GM12878 (cell line): ENCODE measurements at regions not wholly inside any gene's neighbourhood (a gene's known extent, or its start where the extent isn't known, plus 50 kb on each side); places are given as distances from the start of the nearest gene placed in this dataset.

Source experiments
- ATAC-seq: fragments of 200-7000 bp; cut with Tn5 transposase; 3 replicates; pipeline ENCODE4 v1.9.1; 2020; ENCODE audit warnings: mild to moderate bottlenecking, moderate library complexity
- BruUV-seq: library from RNA; stranded (reverse); fragments of 400-500 nt; replicated peaks from 2 replicates; lab custom pipeline; 2021; lab: Mats Ljungman, UMichigan
- CTCF ChIA-PET: fragments of 300-600 bp; sonication (Branson Sonifier 250); formaldehyde crosslinking; extraction: SDS; loops from one replicate; lab custom pipeline; 2021; ENCODE audit warnings: inconsistent platforms; lab: Yijun Ruan, JAX
- POLR2A ChIA-PET: fragments of 350-600 bp; formaldehyde crosslinking; extraction: SDS; loops from one replicate; lab custom pipeline; 2021; ENCODE audit warnings: inconsistent platforms; lab: Charles Lee
- RAD21 ChIA-PET: fragments of 300-600 bp; sonication (Branson Sonifier 250); formaldehyde crosslinking; loops from one replicate; lab custom pipeline; 2023; ENCODE audit warnings: antibody characterized with exemption; ENCODE audit not compliant: unreplicated experiment; lab: Charles Lee
- SMC1A ChIA-PET: fragments of 300-600 bp; sonication (Branson Sonifier 250); formaldehyde crosslinking; loops from one replicate; lab custom pipeline; 2023; ENCODE audit not compliant: unreplicated experiment, uncharacterized antibody; lab: Charles Lee
- DNase-seq: peaks from one replicate; pipeline ENCODE4 v3.0.0-alpha.2; 2011; ENCODE audit warnings: low read depth, low spot score
- FAIRE-seq: peaks from 3 replicates; lab custom pipeline; 2011; peaks lifted over from hg19 to GRCh38; lab: Jason Lieb, UNC
- H2AFZ ChIP-seq: 2 replicates; pipeline ENCODE4 v1.6.0; 2011; ENCODE audit warnings: low read depth, low read length, control low read depth; ENCODE audit not compliant: control insufficient read depth
- H3K27ac ChIP-seq: 2 replicates; pipeline ENCODE4 v1.5.1; 2011; ENCODE audit warnings: control low read depth; ENCODE audit not compliant: control insufficient read depth, insufficient read depth
- H3K27me3 ChIP-seq, 2 experiments: replicated peaks in 1 of 2; 2 replicates each; pipeline versions ENCODE4 v1.6.0 to v1.6.1; 2011; ENCODE audit warnings: low read length in 1 of 2; ENCODE audit not compliant: control insufficient read depth in 2 of 2, insufficient read depth in 2 of 2
- H3K36me3 ChIP-seq, 2 experiments: 2 replicates each; pipeline ENCODE4 v1.5.1; 2011; ENCODE audit warnings: low read length in 1 of 2; ENCODE audit not compliant: control insufficient read depth in 2 of 2, insufficient read depth in 2 of 2
- H3K4me1 ChIP-seq: 2 replicates; pipeline ENCODE4 v1.6.1; 2011; ENCODE audit warnings: mild to moderate bottlenecking, low read length, moderate library complexity, mixed read lengths; ENCODE audit not compliant: control insufficient read depth, insufficient read depth
- H3K4me2 ChIP-seq: 2 replicates; pipeline ENCODE4 v1.6.0; 2011; ENCODE audit warnings: control low read depth; ENCODE audit not compliant: control insufficient read depth, insufficient read depth
- H3K4me3 ChIP-seq: fragments of 200-600 bp; sonication (generic); 2 replicates; pipeline ENCODE4 v1.5.1; 2016
- H3K79me2 ChIP-seq: 2 replicates; pipeline ENCODE4 v1.6.0; 2011; ENCODE audit warnings: low read length; ENCODE audit not compliant: control insufficient read depth, insufficient read depth
- H3K9ac ChIP-seq: 2 replicates; pipeline ENCODE4 v1.8.0; 2011; ENCODE audit warnings: low read length, control low read depth, mixed read lengths; ENCODE audit not compliant: control insufficient read depth, insufficient read depth
- H3K9me3 ChIP-seq: replicated peaks from 3 replicates; pipeline ENCODE4 v1.5.1; 2011; ENCODE audit warnings: mild to moderate bottlenecking, low read length; ENCODE audit not compliant: control insufficient read depth, insufficient read depth
- H4K20me1 ChIP-seq: 2 replicates; pipeline ENCODE4 v1.6.0; 2011; ENCODE audit not compliant: control insufficient read depth, insufficient read depth
- BHLHE40 ChIP-seq, 2 experiments: fragments of 450-650 bp in 1 of 2; IDR thresholded peaks; 2 replicates each; pipeline ENCODE4 v1.6.1; 2011 to 2017; ENCODE audit warnings: low read depth in 2 of 2, borderline replicate concordance in 1 of 2, improper control_type of control experiment in 1 of 2, low read length in 1 of 2, mild to moderate bottlenecking in 1 of 2
- CBX5 ChIP-seq: sonication (generic); IDR thresholded peaks from 2 replicates; pipeline ENCODE4 v1.6.1; 2016; ENCODE audit warnings: low read depth, moderate library complexity, mild to moderate bottlenecking, inconsistent platforms
- CREB1 ChIP-seq: IDR thresholded peaks from 2 replicates; pipeline ENCODE4 v1.6.1; 2012; ENCODE audit warnings: low read depth, mild to moderate bottlenecking, inconsistent platforms
- HCFC1 ChIP-seq: fragments of 150-350 bp; IDR thresholded peaks from 2 replicates; pipeline ENCODE4 v1.6.1; 2014; ENCODE audit warnings: low read length
- MXI1 ChIP-seq: fragments of 150-350 bp; IDR thresholded peaks from 2 replicates; pipeline ENCODE4 v1.6.1; 2011; ENCODE audit warnings: low read depth, mild to moderate bottlenecking, inconsistent platforms, low read length, improper control_type of control experiment
- NR2F1 ChIP-seq: fragments of 450-650 bp; conservative IDR thresholded peaks from 2 replicates; pipeline ENCODE4 v1.6.1; 2017; ENCODE audit warnings: mild to moderate bottlenecking
- SMC3 ChIP-seq: IDR thresholded peaks from 2 replicates; pipeline ENCODE4 v1.6.1; 2011; ENCODE audit warnings: low read length, improper control_type of control experiment, borderline replicate concordance
- SP1 ChIP-seq: IDR thresholded peaks from one replicate; pipeline ENCODE4 v1.6.1; 2011; ENCODE audit warnings: low read depth, low read length
- SREBF2 ChIP-seq: IDR thresholded peaks from 2 replicates; pipeline ENCODE4 v1.6.1; 2012; ENCODE audit warnings: mild to moderate bottlenecking, low read length
- SUZ12 ChIP-seq: fragments of 200-600 bp; sonication (generic); IDR thresholded peaks from one replicate; pipeline ENCODE4 v1.6.1; 2018; ENCODE audit warnings: antibody characterized with exemption, mild to moderate bottlenecking; ENCODE audit not compliant: unreplicated experiment
- WGBS: methylation state at CpG from one replicate; pipeline ENCODE4 v1.1.6; 2016; ENCODE audit warnings: low lambda C conversion rate; ENCODE audit not compliant: insufficient replicate concordance, insufficient coverage; ENCODE audit errors: missing lambda C conversion rate; 5-methylcytosine and 5-hydroxymethylcytosine counted together
- in situ Hi-C: fragments of 300-500 bp; cut with MboI; formaldehyde crosslinking; loops from 9 replicates; pipeline ENCODE4 v1.14.3; 2018; ENCODE audit warnings: mixed read lengths
- intact Hi-C: fragments of 100-400 bp; cut with micrococcal nuclease; formaldehyde crosslinking; loops from one replicate; pipeline ENCODE4 v1.14.2; 2022; ENCODE audit not compliant: unreplicated experiment
- TF ChIP-seq, protein P1 (sequence below): fragments of 450-650 bp; IDR thresholded peaks from 2 replicates; pipeline ENCODE4 v1.6.1; 2017; ENCODE audit warnings: mild to moderate bottlenecking
- TF ChIP-seq, protein P2 (sequence below): IDR thresholded peaks from 2 replicates; pipeline ENCODE4 v1.6.1; 2012; ENCODE audit warnings: low read depth, low read length, improper control_type of control experiment
- TF ChIP-seq, protein P3 (sequence below): IDR thresholded peaks from 2 replicates; pipeline ENCODE4 v1.6.1; 2011; ENCODE audit warnings: low read depth, low read length, improper control_type of control experiment, borderline replicate concordance
- TF ChIP-seq, protein P4 (sequence below): fragments of 450-650 bp; IDR thresholded peaks from 2 replicates; pipeline ENCODE4 v1.6.1; 2017; ENCODE audit warnings: borderline replicate concordance

DNA sequence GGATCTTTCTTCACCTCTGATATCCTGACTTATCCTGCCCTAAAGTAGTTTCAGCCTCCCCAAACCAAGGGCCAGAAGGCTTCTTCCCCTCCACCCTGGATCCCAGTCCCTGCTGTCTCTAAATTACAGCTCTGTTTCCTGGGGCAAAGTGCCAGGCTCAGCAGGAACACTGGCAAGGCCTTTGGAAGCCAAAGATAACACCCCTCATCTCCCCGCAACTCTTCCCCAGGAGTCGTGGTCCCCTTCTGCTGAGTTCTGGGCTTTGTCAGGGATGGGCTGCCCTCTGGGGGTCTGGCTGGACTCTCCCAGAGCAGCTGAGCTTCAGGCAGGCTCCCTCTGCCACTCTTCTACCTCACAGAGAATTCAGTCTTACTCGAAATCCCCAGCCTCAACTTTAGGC, 53.8 kb upstream of the AMPD3 start (continued):
- no peak for TF ChIP-seq SP1
- TF ChIP-seq MXI1, result no peak
- no peak for TF ChIP-seq HCFC1
- TF ChIP-seq, protein P1, sequence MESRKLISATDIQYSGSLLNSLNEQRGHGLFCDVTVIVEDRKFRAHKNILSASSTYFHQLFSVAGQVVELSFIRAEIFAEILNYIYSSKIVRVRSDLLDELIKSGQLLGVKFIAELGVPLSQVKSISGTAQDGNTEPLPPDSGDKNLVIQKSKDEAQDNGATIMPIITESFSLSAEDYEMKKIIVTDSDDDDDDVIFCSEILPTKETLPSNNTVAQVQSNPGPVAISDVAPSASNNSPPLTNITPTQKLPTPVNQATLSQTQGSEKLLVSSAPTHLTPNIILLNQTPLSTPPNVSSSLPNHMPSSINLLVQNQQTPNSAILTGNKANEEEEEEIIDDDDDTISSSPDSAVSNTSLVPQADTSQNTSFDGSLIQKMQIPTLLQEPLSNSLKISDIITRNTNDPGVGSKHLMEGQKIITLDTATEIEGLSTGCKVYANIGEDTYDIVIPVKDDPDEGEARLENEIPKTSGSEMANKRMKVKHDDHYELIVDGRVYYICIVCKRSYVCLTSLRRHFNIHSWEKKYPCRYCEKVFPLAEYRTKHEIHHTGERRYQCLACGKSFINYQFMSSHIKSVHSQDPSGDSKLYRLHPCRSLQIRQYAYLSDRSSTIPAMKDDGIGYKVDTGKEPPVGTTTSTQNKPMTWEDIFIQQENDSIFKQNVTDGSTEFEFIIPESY, result no peak

DNA sequence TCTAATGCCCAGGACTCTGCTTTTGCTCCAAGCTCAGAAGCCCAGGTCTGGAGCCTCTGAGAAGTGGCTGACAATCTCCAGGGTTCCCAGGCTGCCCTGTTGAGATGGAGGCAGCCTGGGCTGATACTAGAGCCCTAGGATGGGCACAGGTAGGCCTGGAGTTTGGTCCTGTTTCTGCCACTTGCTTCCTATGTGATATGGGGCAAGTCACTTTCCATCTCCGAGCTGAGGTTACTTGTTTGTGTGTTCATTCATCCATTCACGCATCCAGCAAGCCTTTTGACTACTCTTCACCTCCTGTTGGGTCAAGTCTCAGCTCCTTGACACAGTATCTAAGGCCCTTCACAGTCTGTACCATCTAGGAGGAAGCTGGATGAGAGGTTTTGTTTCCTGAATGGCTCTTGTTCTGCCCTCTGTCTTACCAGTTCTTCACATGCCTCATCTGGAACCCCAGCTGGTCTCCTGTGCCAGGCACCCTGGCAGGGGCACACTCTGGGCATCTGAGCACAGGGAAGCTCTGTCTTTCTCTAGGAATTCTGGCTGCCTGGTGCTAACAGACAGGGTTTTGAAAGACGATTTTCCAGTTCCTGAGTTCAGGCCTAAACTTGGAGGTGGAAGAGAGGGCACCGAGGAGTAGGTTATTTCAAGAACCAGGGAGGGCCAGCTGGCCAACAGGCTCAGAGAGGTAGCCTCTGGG, 53.2 kb upstream of the AMPD3 start:
- no peak for DNase-seq
- TF ChIP-seq CBX5 (no peak), SMC3 (no peak), SUZ12 (no peak), CREB1 (no peak), NR2F1 (no peak), SREBF2 (no peak), BHLHE40 (IDR thresholded peaks at IDR 0.05; ENCODE audit: borderline replicate concordance in 1 of 2, low read depth in 2 of 2, low read length in 1 of 2) (no peak)
- TF ChIP-seq, protein P2, sequence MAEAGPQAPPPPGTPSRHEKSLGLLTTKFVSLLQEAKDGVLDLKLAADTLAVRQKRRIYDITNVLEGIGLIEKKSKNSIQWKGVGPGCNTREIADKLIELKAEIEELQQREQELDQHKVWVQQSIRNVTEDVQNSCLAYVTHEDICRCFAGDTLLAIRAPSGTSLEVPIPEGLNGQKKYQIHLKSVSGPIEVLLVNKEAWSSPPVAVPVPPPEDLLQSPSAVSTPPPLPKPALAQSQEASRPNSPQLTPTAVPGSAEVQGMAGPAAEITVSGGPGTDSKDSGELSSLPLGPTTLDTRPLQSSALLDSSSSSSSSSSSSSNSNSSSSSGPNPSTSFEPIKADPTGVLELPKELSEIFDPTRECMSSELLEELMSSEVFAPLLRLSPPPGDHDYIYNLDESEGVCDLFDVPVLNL, result no peak
- TF ChIP-seq, protein P3, sequence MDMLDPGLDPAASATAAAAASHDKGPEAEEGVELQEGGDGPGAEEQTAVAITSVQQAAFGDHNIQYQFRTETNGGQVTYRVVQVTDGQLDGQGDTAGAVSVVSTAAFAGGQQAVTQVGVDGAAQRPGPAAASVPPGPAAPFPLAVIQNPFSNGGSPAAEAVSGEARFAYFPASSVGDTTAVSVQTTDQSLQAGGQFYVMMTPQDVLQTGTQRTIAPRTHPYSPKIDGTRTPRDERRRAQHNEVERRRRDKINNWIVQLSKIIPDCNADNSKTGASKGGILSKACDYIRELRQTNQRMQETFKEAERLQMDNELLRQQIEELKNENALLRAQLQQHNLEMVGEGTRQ, result no peak
- TF ChIP-seq, protein P4, sequence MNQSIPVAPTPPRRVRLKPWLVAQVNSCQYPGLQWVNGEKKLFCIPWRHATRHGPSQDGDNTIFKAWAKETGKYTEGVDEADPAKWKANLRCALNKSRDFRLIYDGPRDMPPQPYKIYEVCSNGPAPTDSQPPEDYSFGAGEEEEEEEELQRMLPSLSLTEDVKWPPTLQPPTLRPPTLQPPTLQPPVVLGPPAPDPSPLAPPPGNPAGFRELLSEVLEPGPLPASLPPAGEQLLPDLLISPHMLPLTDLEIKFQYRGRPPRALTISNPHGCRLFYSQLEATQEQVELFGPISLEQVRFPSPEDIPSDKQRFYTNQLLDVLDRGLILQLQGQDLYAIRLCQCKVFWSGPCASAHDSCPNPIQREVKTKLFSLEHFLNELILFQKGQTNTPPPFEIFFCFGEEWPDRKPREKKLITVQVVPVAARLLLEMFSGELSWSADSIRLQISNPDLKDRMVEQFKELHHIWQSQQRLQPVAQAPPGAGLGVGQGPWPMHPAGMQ, result no peak
- Histone ChIP-seq H3K36me3 (no peaks in the 10 kb centered on the region), H3K4me3 (no peak overlapping the region), H4K20me1 (no peaks in the 10 kb centered on the region), H3K79me2 (no peaks in the 10 kb centered on the region), H2AFZ (no peak overlapping the region), H3K27me3 (no peaks in the 10 kb centered on the region), H3K9me3 (no peaks in the 10 kb centered on the region), H3K4me2 (no peak overlapping the region), H3K9ac (no peak overlapping the region), H3K27ac (no peak overlapping the region), H3K4me1 (no peaks in the 10 kb centered on the region)
- intact Hi-C loops, result no loop called here
- SMC1A ChIA-PET, result interaction anchor here (0.7 to 3.7 kb wide), 6 partner anchors 12 to 335 kb away, joined by 3 to 26 read pairs (median 6); no protein-coding TSS in a partner anchor
- CTCF ChIA-PET, result interaction anchor here (0.8 to 2.3 kb wide), 11 partner anchors 9 to 335 kb away, joined by 3 to 10 read pairs (median 5); partner anchors contain the start of gene RNF141
- ATAC-seq, result no peak
- no peak for FAIRE-seq
- WGBS, result 16% methylated on average over 4 of the region's 4 CpGs
- in situ Hi-C loops, result no loop called here
- BruUV-seq, result no TSS peak
- POLR2A ChIA-PET, result no interaction called here
- RAD21 ChIA-PET, result interaction anchor here (1.3 kb wide), 1 partner anchor 253 kb away, joined by 3 read pairs; no protein-coding TSS in a partner anchor
